ENCODE measurements at regions not wholly inside any gene's neighbourhood (a gene's known extent, or its start where the extent isn't known, plus 50 kb on each side); places are given as distances from the start of the nearest gene placed in this dataset.
"Not testable (repeated sequence)": the region's sequence is repeated elsewhere in the genome, so short reads cannot be mapped to it uniquely, and the experiment has no call there.

DNA sequence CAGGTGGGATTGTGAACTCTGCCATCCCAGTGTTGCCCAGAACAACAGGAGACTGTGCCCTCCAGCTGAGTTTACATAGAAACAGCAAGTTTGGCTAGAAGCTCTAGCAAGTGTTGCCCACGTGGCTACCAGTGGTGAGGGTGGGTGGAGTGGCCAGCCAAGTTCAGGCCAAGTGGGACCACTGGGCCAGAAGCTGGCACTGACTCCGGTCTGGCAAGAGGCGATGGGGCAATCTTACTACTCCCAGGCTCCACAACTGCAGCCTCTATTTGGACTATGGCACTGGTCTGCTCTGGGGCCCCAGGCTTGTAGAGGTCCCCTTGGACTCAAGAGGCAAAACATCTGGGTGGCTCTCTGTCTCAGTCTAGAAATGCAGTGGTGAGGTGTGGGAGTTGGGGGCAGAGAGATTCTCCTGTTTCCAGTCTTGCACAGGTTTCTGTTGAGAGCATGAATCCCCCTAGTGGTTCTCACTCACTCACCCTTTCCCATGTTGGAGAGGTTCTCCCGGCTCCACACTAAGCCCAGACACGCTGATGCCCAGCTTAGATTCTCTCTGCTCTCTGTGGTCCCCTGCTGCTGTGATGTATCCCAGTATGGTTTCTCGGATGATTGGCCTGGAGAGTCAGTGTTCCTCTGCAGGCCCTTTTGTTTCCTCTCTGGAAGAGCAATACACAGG lies 615.3 kb downstream of the PDHA2 start:
- H3K27me3 ChIP-seq (ENCODE audit: control insufficient read depth in 2 of 2, insufficient read depth in 2 of 2, low read length in 2 of 2), result no peaks in the 10 kb centered on the region
- TF ChIP-seq, protein P1, sequence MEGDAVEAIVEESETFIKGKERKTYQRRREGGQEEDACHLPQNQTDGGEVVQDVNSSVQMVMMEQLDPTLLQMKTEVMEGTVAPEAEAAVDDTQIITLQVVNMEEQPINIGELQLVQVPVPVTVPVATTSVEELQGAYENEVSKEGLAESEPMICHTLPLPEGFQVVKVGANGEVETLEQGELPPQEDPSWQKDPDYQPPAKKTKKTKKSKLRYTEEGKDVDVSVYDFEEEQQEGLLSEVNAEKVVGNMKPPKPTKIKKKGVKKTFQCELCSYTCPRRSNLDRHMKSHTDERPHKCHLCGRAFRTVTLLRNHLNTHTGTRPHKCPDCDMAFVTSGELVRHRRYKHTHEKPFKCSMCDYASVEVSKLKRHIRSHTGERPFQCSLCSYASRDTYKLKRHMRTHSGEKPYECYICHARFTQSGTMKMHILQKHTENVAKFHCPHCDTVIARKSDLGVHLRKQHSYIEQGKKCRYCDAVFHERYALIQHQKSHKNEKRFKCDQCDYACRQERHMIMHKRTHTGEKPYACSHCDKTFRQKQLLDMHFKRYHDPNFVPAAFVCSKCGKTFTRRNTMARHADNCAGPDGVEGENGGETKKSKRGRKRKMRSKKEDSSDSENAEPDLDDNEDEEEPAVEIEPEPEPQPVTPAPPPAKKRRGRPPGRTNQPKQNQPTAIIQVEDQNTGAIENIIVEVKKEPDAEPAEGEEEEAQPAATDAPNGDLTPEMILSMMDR (IDR thresholded peaks at IDR 0.05; ENCODE audit: extremely low read depth in 1 of 2, insufficient read depth in 1 of 2, low read depth in 1 of 2, low read length in 2 of 2), result no peak
- TF ChIP-seq FOS (IDR thresholded peaks at IDR 0.05; ENCODE audit: borderline replicate concordance, insufficient read depth, low read length), result no peak
- TF ChIP-seq MYC (IDR thresholded peaks at IDR 0.05; ENCODE audit: low read depth, low read length), result no peak
- no peak for TF ChIP-seq POLR2A (IDR thresholded peaks at IDR 0.05; ENCODE audit: low read depth, low read length)
- TF ChIP-seq, protein P2, sequence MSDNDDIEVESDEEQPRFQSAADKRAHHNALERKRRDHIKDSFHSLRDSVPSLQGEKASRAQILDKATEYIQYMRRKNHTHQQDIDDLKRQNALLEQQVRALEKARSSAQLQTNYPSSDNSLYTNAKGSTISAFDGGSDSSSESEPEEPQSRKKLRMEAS (IDR thresholded peaks at IDR 0.05; ENCODE audit: insufficient read depth, insufficient read length), result no peak
- TF ChIP-seq POLR2AphosphoS5 (IDR thresholded peaks at IDR 0.05; ENCODE audit: insufficient read depth, low read depth, low read length), result no peak
- no peak for TF ChIP-seq JUN (IDR thresholded peaks at IDR 0.05; ENCODE audit: borderline replicate concordance, insufficient read depth, insufficient read length, low read depth)
- no peak for TF ChIP-seq EZH2 (IDR thresholded peaks at IDR 0.05; ENCODE audit: borderline replicate concordance, low read depth, low read length, severe bottlenecking)
- TF ChIP-seq GATA2 (IDR thresholded peaks at IDR 0.05; ENCODE audit: insufficient read depth, insufficient read length, low read depth, low read length), result no peak
- FAIRE-seq, result no peak
- dilution Hi-C loops (cut with MboI; ENCODE audit: extremely low pct_ligation_motif_present, low sequenced_read_pairs), result no loop called here
- H3K79me2 ChIP-seq (ENCODE audit: control insufficient read depth, insufficient read depth, low read length), result no peaks in the 10 kb centered on the region
- ChIA-PET CTCF (no interaction called here), POLR2A (no interaction called here)
- H4K20me1 ChIP-seq (replicated peaks; ENCODE audit: control insufficient read depth, extremely low read depth, insufficient read depth, low read length), result no peaks in the 10 kb centered on the region
- no peaks in the 10 kb centered on the region for H3K36me3 ChIP-seq (ENCODE audit: control insufficient read depth in 2 of 2, extremely low read depth in 1 of 2, insufficient read depth in 2 of 2, low read length in 2 of 2)
- intact Hi-C loops (cut with micrococcal nuclease), result no loop called here
- H3K4me1 ChIP-seq (ENCODE audit: control insufficient read depth, extremely low read depth, insufficient read depth, low read length), result no peaks in the 10 kb centered on the region
- no TSS peak for BruUV-seq (replicated peaks)
- H3K4me2 ChIP-seq (ENCODE audit: insufficient read depth, low read length), result no peak overlapping the region
- no peaks in the 10 kb centered on the region for H3K9me3 ChIP-seq (replicated peaks; ENCODE audit: control insufficient read depth, insufficient read depth, low read length)
- no peak overlapping the region for H3K27ac ChIP-seq (ENCODE audit: insufficient read depth, low read depth, low read length)
- H3K4me3 ChIP-seq (replicated peaks in 1 of 3; ENCODE audit: insufficient read depth in 1 of 3, low read depth in 1 of 3, low read length in 3 of 3), result no peak overlapping the region
- DNase-seq (ENCODE audit: low read depth, low spot score), result no peak
- no peak overlapping the region for H2AFZ ChIP-seq (ENCODE audit: low read depth, low read length)
- no peak overlapping the region for H3K9ac ChIP-seq (replicated peaks; ENCODE audit: extremely low read depth, insufficient read depth, low read length)
- H3K9me1 ChIP-seq (replicated peaks; ENCODE audit: control insufficient read depth, extremely low read depth, insufficient read depth, low read length), result no peaks in the 10 kb centered on the region

DNA sequence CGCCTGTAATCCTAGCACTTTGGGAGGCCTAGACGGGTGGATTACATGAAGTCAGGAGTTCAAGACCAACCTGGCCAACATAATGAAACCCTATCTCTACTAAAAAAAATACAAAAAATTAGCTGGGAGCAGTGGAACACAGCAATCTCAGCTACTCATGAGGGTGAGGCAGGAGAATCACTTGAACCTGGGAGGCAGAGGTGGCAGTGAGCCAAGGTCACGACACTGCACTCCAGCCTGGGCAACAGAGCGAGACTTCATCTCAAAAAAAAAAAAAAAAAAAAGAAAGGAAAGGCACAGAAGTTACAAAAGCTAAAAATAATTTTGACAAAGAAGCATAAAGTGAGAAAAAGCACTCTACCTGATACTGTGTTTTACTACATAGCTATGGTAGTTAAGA lies 618.1 kb downstream of the PDHA2 start:
- H3K9me1 ChIP-seq (replicated peaks; ENCODE audit: control insufficient read depth, extremely low read depth, insufficient read depth, low read length); H3K4me3 ChIP-seq (replicated peaks in 1 of 3; ENCODE audit: insufficient read depth in 1 of 3, low read depth in 1 of 3, low read length in 3 of 3); H3K9me3 ChIP-seq (replicated peaks; ENCODE audit: control insufficient read depth, insufficient read depth, low read length); intact Hi-C loops (cut with micrococcal nuclease); FAIRE-seq; H3K79me2 ChIP-seq (ENCODE audit: control insufficient read depth, insufficient read depth, low read length); H3K4me1 ChIP-seq (ENCODE audit: control insufficient read depth, extremely low read depth, insufficient read depth, low read length); H4K20me1 ChIP-seq (replicated peaks; ENCODE audit: control insufficient read depth, extremely low read depth, insufficient read depth, low read length); DNase-seq (ENCODE audit: low read depth, low spot score); H3K36me3 ChIP-seq (ENCODE audit: control insufficient read depth in 2 of 2, extremely low read depth in 1 of 2, insufficient read depth in 2 of 2, low read length in 2 of 2); H2AFZ ChIP-seq (ENCODE audit: low read depth, low read length); dilution Hi-C loops (cut with MboI; ENCODE audit: extremely low pct_ligation_motif_present, low sequenced_read_pairs); BruUV-seq (replicated peaks); H3K9ac ChIP-seq (replicated peaks; ENCODE audit: extremely low read depth, insufficient read depth, low read length); H3K27me3 ChIP-seq (ENCODE audit: control insufficient read depth in 2 of 2, insufficient read depth in 2 of 2, low read length in 2 of 2); POLR2A ChIA-PET; H3K27ac ChIP-seq (ENCODE audit: insufficient read depth, low read depth, low read length); H3K4me2 ChIP-seq (ENCODE audit: insufficient read depth, low read length): not testable (repeated sequence)
- CTCF ChIA-PET, result interaction anchor here (0.6 kb wide), 1 partner anchor 431 kb away, joined by 3 read pairs; no protein-coding TSS in a partner anchor
